ENCODE measurements at regions not wholly inside any gene's neighbourhood (a gene's known extent, or its start where the extent isn't known, plus 50 kb on each side); places are given as distances from the start of the nearest gene placed in this dataset.

GRCh38 chr4:59122626-59123025 lies 2012.4 kb upstream of the IGFBP7 start:
- no peak overlapping the region for H2AK5ac ChIP-seq (ENCODE audit: low read depth, low read length)
- 45% methylated on average over 2 of the region's 2 CpGs; no CpG with 5 or more reads in 1 of the 2 experiments for WGBS, 2 experiments (ENCODE audit: extremely low coverage in 1 of 2, insufficient coverage in 1 of 2, insufficient read length in 1 of 2, insufficient replicate concordance in 2 of 2, low coverage in 1 of 2, low lambda C conversion rate in 2 of 2, missing lambda C conversion rate in 1 of 2)
- H3K23me2 ChIP-seq (ENCODE audit: low read depth, low read length), result no peaks in the 10 kb centered on the region; the same call in 1 of the 2 replicates
- DNase-seq (ENCODE audit: low read depth in 1 of 2, low spot score in 2 of 2), result no peak
- no peak overlapping the region; the same call in 1 of the 2 replicates for H3K18ac ChIP-seq (ENCODE audit: extremely low read depth, low read length)
- H3K9ac ChIP-seq (replicated peaks in 1 of 4; ENCODE audit: extremely low read depth in 1 of 4, low read depth in 3 of 4, low read length in 3 of 4), result no peak overlapping the region
- no peak overlapping the region for H2BK5ac ChIP-seq (ENCODE audit: low read depth, low read length)
- no peak overlapping the region for H2BK12ac ChIP-seq (ENCODE audit: low read depth, low read length)
- no peak overlapping the region for H4K8ac ChIP-seq (ENCODE audit: extremely low read depth, insufficient read depth, low read length)
- H3K27ac ChIP-seq (ENCODE audit: low read depth, low read length), result no peak overlapping the region
- no peak overlapping the region for H2BK15ac ChIP-seq (ENCODE audit: low read length)
- no peaks in the 10 kb centered on the region for H3K4me1 ChIP-seq (replicated peaks in 1 of 4; ENCODE audit: control insufficient read depth in 3 of 4, insufficient read depth in 4 of 4, low read length in 3 of 4)
- H2BK20ac ChIP-seq (ENCODE audit: low read length), result no peak overlapping the region
- no peaks in the 10 kb centered on the region for H4K20me1 ChIP-seq (replicated peaks in 1 of 2; ENCODE audit: control insufficient read depth in 1 of 2, insufficient read depth in 2 of 2, low read length in 2 of 2)
- no peak overlapping the region for H2BK120ac ChIP-seq (replicated peaks; ENCODE audit: low read depth, low read length)
- no peak for FAIRE-seq
- no peak overlapping the region for H4K5ac ChIP-seq (ENCODE audit: insufficient read length, low read depth, low read length)
- H3K14ac ChIP-seq (ENCODE audit: insufficient read length), result no peak overlapping the region
- H3K36me3 ChIP-seq (ENCODE audit: control insufficient read depth in 2 of 4, insufficient read depth in 4 of 4, low read length in 3 of 4), result no peaks in the 10 kb centered on the region
- ChIA-PET CTCF (ENCODE audit: partially characterized antibody) (interaction anchor here (1.1 kb wide), 1 partner anchor 11 kb away, joined by 3 read pairs; no protein-coding TSS in a partner anchor), POLR2A (ENCODE audit: partially characterized antibody) (no interaction called here)
- H3K79me1 ChIP-seq (ENCODE audit: low read depth, low read length), result no peaks in the 10 kb centered on the region
- no peaks in the 10 kb centered on the region for H3K9me3 ChIP-seq (ENCODE audit: insufficient read depth in 2 of 2, low read depth in 1 of 2, low read length in 1 of 2)
- H3K4ac ChIP-seq (replicated peaks; ENCODE audit: insufficient read length, low read depth, low read length), result no peak overlapping the region
- TF ChIP-seq ATF3 (IDR thresholded peaks at IDR 0.05; ENCODE audit: insufficient read depth, low read depth, low read length) (no peak), USF2 (IDR thresholded peaks at IDR 0.05; ENCODE audit: low read length) (no peak), E2F6 (IDR thresholded peaks at IDR 0.05) (no peak), CEBPB (IDR thresholded peaks at IDR 0.05; ENCODE audit: low read depth, low read length) (no peak), GABPA (IDR thresholded peaks at IDR 0.05; ENCODE audit: borderline replicate concordance, insufficient read depth, low read length) (no peak)
- no peak overlapping the region for H2AFZ ChIP-seq (ENCODE audit: low read length)
- H3K4me3 ChIP-seq (ENCODE audit: extremely low read depth in 1 of 4, insufficient read depth in 2 of 4, low read depth in 3 of 4, low read length in 4 of 4), result no peak overlapping the region
- H3K27me3 ChIP-seq (replicated peaks in 1 of 4; ENCODE audit: control insufficient read depth in 3 of 4, extremely low read depth in 1 of 4, insufficient read depth in 3 of 4, low read length in 3 of 4), result no peaks in the 10 kb centered on the region
- no peak overlapping the region for H3K4me2 ChIP-seq (ENCODE audit: insufficient read depth in 1 of 2, low read depth in 2 of 2, low read length in 2 of 2)
- no peaks in the 10 kb centered on the region for H3K79me2 ChIP-seq (ENCODE audit: control insufficient read depth in 1 of 2, insufficient read depth in 2 of 2, low read length in 2 of 2)
- H3K56ac ChIP-seq (replicated peaks; ENCODE audit: insufficient read length, low read depth, low read length), result no peak overlapping the region
- no peak overlapping the region for H4K91ac ChIP-seq (replicated peaks; ENCODE audit: insufficient read length, low read length)
- no peak overlapping the region for H3K23ac ChIP-seq (ENCODE audit: insufficient read length)
